ENCODE measurements at regions not wholly inside any gene's neighbourhood (a gene's known extent, or its start where the extent isn't known, plus 50 kb on each side); places are given as distances from the start of the nearest gene placed in this dataset.

DNA sequence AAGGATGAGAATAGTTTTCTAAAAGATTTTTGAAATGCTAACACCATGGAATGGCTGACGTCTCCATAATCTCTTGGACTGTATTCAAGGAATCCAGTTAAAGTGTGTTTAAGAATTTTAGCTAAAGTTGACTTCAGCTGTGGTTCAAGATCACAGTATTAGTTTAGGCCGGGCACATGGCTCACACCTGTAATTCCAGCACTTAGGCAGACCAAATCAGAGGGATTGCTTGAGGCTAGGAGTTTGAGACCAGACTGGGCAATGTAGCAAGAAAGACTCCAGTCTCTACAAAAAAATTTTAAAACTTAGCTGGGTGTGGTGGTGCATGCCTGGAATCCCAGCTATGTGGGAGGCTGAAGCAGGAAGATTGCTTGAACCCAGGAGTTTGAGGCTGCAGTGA is 68.2 kb downstream of the RFPL4B start:
- no peaks in the 10 kb centered on the region for H3K9me1 ChIP-seq (replicated peaks; ENCODE audit: control insufficient read depth, extremely low read depth, insufficient read depth, low read length)
- TF ChIP-seq CTCF (IDR thresholded peaks at IDR 0.05; ENCODE audit: extremely low read depth in 1 of 2, insufficient read depth in 1 of 2, low read depth in 1 of 2, low read length in 2 of 2) = no peak
- TF ChIP-seq EZH2 (IDR thresholded peaks at IDR 0.05; ENCODE audit: borderline replicate concordance, low read depth, low read length, severe bottlenecking) = no peak
- TF ChIP-seq POLR2AphosphoS5 (IDR thresholded peaks at IDR 0.05; ENCODE audit: insufficient read depth, low read depth, low read length) = no peak
- no peak for TF ChIP-seq MYC (IDR thresholded peaks at IDR 0.05; ENCODE audit: low read depth, low read length)
- no peak for TF ChIP-seq FOS (IDR thresholded peaks at IDR 0.05; ENCODE audit: borderline replicate concordance, insufficient read depth, low read length)
- no peak for TF ChIP-seq GATA2 (IDR thresholded peaks at IDR 0.05; ENCODE audit: insufficient read depth, insufficient read length, low read depth, low read length)
- TF ChIP-seq JUN (IDR thresholded peaks at IDR 0.05; ENCODE audit: borderline replicate concordance, insufficient read depth, insufficient read length, low read depth) = no peak
- no peak for TF ChIP-seq POLR2A (IDR thresholded peaks at IDR 0.05; ENCODE audit: low read depth, low read length)
- TF ChIP-seq, protein P1, sequence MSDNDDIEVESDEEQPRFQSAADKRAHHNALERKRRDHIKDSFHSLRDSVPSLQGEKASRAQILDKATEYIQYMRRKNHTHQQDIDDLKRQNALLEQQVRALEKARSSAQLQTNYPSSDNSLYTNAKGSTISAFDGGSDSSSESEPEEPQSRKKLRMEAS (IDR thresholded peaks at IDR 0.05; ENCODE audit: insufficient read depth, insufficient read length) = no peak
- no peak overlapping the region for H3K4me2 ChIP-seq (ENCODE audit: insufficient read depth, low read length)
- POLR2A ChIA-PET = no interaction called here
- FAIRE-seq (no peak), DNase-seq (ENCODE audit: low read depth, low spot score) (no peak)
- CTCF ChIA-PET = no interaction called here
- no peak overlapping the region for H3K4me3 ChIP-seq (replicated peaks in 1 of 3; ENCODE audit: insufficient read depth in 1 of 3, low read depth in 1 of 3, low read length in 3 of 3)
- no peaks in the 10 kb centered on the region for H3K79me2 ChIP-seq (ENCODE audit: control insufficient read depth, insufficient read depth, low read length)
- no peaks in the 10 kb centered on the region for H3K9me3 ChIP-seq (replicated peaks; ENCODE audit: control insufficient read depth, insufficient read depth, low read length)
- BruUV-seq (replicated peaks) = no TSS peak
- H3K4me1 ChIP-seq (ENCODE audit: control insufficient read depth, extremely low read depth, insufficient read depth, low read length) = no peaks in the 10 kb centered on the region
- H2AFZ ChIP-seq (ENCODE audit: low read depth, low read length) = no peak overlapping the region
- H4K20me1 ChIP-seq (replicated peaks; ENCODE audit: control insufficient read depth, extremely low read depth, insufficient read depth, low read length) = no peaks in the 10 kb centered on the region
- no peaks in the 10 kb centered on the region for H3K36me3 ChIP-seq (ENCODE audit: control insufficient read depth in 2 of 2, extremely low read depth in 1 of 2, insufficient read depth in 2 of 2, low read length in 2 of 2)
- H3K27me3 ChIP-seq (ENCODE audit: control insufficient read depth in 2 of 2, insufficient read depth in 2 of 2, low read length in 2 of 2) = peaks cover 2 to 7% of the 10 kb centered on the region in 2 experiments
- intact Hi-C loops (cut with micrococcal nuclease) (no loop called here), dilution Hi-C loops (cut with MboI; ENCODE audit: extremely low pct_ligation_motif_present, low sequenced_read_pairs) (no loop called here)
- H3K27ac ChIP-seq (ENCODE audit: insufficient read depth, low read depth, low read length) = no peak overlapping the region
- no peak overlapping the region for H3K9ac ChIP-seq (replicated peaks; ENCODE audit: extremely low read depth, insufficient read depth, low read length)

All from endothelial cell of umbilical vein (primary cell).